ENCODE measurements at regions not wholly inside any gene's neighbourhood (a gene's known extent, or its start where the extent isn't known, plus 50 kb on each side); places are given as distances from the start of the nearest gene placed in this dataset.
"Not testable (repeated sequence)": the region's sequence is repeated elsewhere in the genome, so short reads cannot be mapped to it uniquely, and the experiment has no call there.

DNA sequence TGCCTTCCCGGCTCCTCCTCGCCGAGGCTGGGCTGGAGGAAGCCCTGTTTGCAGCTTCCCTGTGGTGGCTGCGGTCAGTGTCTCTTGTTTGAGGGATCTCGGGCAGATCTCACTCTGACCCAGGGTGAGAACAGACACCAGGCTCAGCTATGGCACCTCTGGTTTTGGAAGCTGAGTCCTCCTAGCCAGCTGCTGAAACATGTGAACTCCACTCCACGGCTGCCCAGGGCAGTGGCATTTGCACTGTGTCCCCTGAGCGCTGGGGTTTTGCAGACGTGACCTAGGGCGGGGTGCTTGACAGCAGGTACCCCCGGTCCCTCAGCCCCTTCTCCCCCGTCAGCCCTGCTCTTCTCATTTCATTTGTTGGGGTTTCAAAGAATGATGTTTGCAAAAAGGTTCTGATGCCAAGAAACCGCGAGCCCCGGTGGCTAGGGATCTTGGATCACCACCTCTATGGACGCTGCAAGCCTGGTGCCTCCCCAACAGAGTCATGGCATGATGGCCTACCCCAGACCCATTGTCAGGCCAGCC is 55.0 kb upstream of the DACT2 start:
- intact Hi-C loops (cut with DNase I), result no loop called here
- H3K27ac ChIP-seq (ENCODE audit: low read depth in 1 of 2, low read length in 2 of 2), result no peak overlapping the region
- H3K9me3 ChIP-seq (ENCODE audit: control insufficient read depth, low read length), result no peaks in the 10 kb centered on the region
- no peak for ATAC-seq (ENCODE audit: low FRiP score)
- no peaks in the 10 kb centered on the region for H3K4me1 ChIP-seq (ENCODE audit: control insufficient read depth in 1 of 2, insufficient read depth in 2 of 2, low read length in 2 of 2)
- WGBS, 2 donors, result 87 to 89% methylated on average over 15 of the region's 15 CpGs
- H3K4me3 ChIP-seq (ENCODE audit: low read length in 2 of 2), result no peak overlapping the region
- DNase-seq, result peak in 1 of 2 donors; percentile 55
- H3K27me3 ChIP-seq (ENCODE audit: control insufficient read depth in 1 of 2, insufficient read depth in 2 of 2, low read length in 1 of 2), result no peaks in the 10 kb centered on the region
- no peaks in the 10 kb centered on the region for H3K36me3 ChIP-seq (ENCODE audit: control insufficient read depth in 1 of 2, insufficient read depth in 2 of 2, low read length in 1 of 2)

DNA sequence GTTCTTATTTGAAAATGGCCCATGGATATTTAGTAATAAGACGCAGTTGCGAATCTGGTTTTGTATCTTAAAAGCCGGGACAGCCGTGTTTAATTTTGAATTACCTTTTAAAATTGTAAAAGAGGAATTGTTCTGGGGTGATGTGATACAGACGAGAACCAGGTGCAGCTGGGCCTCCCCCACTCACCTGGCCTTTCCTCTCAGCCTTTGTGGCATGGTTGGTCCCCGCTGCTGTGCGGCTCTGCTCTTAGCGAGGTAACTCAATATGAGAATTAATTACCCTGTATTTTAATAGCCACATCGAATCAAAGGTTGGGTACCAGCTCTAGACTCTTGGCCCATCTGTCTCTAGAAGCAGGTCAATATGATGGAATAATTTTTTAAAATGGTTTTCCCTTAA is 56.5 kb upstream of the DACT2 start:
- DNase-seq, result peak; percentile 9 to 49
- WGBS, 2 donors, result 94 to 96% methylated on average over 9 of the region's 9 CpGs

DNA sequence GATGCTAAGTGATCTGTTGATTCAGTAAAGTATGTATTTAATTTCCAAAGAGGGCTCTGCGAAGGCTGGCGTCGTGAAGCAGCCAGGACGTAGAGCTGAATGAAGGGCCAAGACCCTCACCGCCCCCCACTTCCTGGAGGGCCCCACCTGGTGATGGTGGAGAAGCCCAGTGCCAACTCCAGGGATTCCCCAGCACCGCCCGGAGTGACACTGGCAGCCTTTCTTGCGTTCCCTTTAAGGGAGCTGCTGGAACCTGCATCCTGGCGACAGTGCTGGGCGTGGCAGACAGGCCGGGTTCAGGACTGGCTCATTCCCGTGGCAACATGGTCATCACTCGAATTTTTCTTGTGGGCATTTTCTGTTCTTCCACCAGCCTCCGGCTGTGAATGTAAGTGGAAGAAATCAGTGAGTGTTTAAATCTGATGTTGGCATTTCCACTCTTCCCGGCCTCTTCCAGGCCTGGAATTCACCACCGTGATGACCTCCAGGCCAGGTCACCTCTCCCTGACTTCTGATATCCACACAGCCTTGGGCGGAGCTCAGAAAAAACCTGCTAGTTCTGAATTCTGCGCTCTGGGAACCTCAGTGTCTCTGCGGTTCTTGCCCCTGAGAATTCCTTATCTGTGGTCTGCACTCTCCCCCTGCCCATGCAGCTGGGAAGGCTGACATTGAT is 57.4 kb upstream of the DACT2 start:
- Histone ChIP-seq H3K27ac (ENCODE audit: low read depth in 1 of 2, low read length in 2 of 2) (no peak overlapping the region), H3K27me3 (ENCODE audit: control insufficient read depth in 1 of 2, insufficient read depth in 2 of 2, low read length in 1 of 2) (no peaks in the 10 kb centered on the region), H3K36me3 (ENCODE audit: control insufficient read depth in 1 of 2, insufficient read depth in 2 of 2, low read length in 1 of 2) (no peaks in the 10 kb centered on the region), H3K4me3 (ENCODE audit: low read length in 2 of 2) (no peak overlapping the region), H3K9me3 (ENCODE audit: control insufficient read depth, low read length) (no peaks in the 10 kb centered on the region), H3K4me1 (ENCODE audit: control insufficient read depth in 1 of 2, insufficient read depth in 2 of 2, low read length in 2 of 2) (no peaks in the 10 kb centered on the region)
- WGBS, 2 donors, result 83 to 86% methylated on average over 19 of the region's 19 CpGs
- intact Hi-C loops (cut with DNase I), result no loop called here
- peak; percentile 41 to 68 for DNase-seq
- ATAC-seq (ENCODE audit: low FRiP score), result no peak

More for the DNA sequence above, 56.5 kb upstream of the DACT2 start:
- H3K4me1 ChIP-seq (ENCODE audit: control insufficient read depth in 1 of 2, insufficient read depth in 2 of 2, low read length in 2 of 2), result no peaks in the 10 kb centered on the region
- H3K27ac ChIP-seq (ENCODE audit: low read depth in 1 of 2, low read length in 2 of 2), result no peak overlapping the region
- no peaks in the 10 kb centered on the region for H3K36me3 ChIP-seq (ENCODE audit: control insufficient read depth in 1 of 2, insufficient read depth in 2 of 2, low read length in 1 of 2)
- no peaks in the 10 kb centered on the region for H3K27me3 ChIP-seq (ENCODE audit: control insufficient read depth in 1 of 2, insufficient read depth in 2 of 2, low read length in 1 of 2)
- ATAC-seq (ENCODE audit: low FRiP score), result no peak
- no peak overlapping the region for H3K4me3 ChIP-seq (ENCODE audit: low read length in 2 of 2)
- intact Hi-C loops (cut with DNase I), result no loop called here
- H3K9me3 ChIP-seq (ENCODE audit: control insufficient read depth, low read length), result no peaks in the 10 kb centered on the region

DNA sequence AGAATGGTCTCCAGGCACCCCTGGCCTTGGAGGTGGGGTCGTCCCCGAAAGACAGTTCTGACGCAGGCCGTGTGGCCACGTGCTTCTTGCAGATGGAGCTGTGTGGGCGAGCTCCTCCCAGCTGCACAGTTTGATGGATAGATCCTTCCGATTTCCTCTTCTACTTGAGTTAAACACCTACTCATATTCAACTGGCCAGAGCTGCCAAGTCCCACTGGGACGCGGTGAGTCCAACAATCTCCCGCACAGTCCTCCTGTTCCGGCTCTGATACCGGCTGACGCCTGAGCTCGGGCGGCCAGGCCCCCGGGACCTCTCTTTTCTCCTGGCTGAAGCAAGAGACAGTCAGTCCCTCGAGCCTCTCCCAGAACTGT is 57.9 kb upstream of the DACT2 start:
- peak in 1 of 2 donors; percentile 81 for DNase-seq
- Histone ChIP-seq H3K27me3 (ENCODE audit: control insufficient read depth in 1 of 2, insufficient read depth in 2 of 2, low read length in 1 of 2) (no peaks in the 10 kb centered on the region), H3K9me3 (ENCODE audit: control insufficient read depth, low read length) (no peaks in the 10 kb centered on the region), H3K4me1 (ENCODE audit: control insufficient read depth in 1 of 2, insufficient read depth in 2 of 2, low read length in 2 of 2) (no peaks in the 10 kb centered on the region), H3K4me3 (ENCODE audit: low read length in 2 of 2) (no peak overlapping the region), H3K27ac (ENCODE audit: low read depth in 1 of 2, low read length in 2 of 2) (no peak overlapping the region), H3K36me3 (ENCODE audit: control insufficient read depth in 1 of 2, insufficient read depth in 2 of 2, low read length in 1 of 2) (no peaks in the 10 kb centered on the region)
- intact Hi-C loops (cut with DNase I), result no loop called here
- 22 to 25% methylated on average over 17 of the region's 17 CpGs for WGBS, 2 donors
- ATAC-seq (ENCODE audit: low FRiP score), result peak; percentile 47

DNA sequence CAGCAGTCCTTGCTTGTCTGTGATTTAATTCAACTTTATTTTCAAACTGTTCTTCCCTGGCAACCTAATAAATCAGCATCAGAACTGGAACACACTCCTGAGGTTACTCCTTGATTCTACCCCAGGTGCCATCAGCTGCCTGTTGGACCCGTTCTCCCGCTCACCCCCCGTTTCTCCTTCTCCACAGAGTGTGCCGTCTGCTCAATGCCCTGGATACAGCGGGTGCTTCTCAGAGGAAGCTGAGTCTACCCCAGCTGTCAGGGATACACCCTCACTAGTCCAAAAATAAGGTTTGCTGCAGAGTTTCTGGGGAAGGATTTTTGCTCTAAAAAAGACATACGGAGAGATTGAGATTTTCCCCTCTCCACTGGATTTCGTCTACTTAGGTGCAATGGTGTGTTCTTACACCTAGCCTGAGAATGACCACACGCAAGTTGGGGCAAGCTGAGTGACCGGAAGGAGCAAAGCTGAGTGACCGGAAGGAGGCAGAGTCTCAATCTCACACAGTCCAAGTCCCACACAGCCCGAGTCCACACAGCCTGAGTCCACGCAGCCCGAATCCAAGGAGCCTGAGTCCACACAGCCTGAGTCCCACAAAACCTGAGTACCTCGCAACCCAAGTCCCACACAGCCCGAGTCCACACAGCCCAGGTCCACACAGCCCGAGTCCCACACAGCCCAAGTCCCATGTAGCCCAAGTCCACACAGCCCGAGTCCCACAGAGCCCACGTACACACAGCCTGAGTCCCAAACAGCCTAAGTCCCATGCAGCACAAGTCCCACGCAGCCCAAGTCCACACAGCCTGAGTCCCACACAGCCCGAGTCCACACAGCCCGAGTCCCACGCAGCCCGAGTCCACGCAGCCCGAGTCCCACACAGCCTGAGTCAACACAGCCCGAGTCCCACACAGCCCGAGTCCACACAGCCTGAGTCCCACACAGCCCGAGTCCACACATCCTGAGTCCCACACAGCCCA is 58.6 kb upstream of the DACT2 start:
- H3K9me3 ChIP-seq (ENCODE audit: control insufficient read depth, low read length), result no peaks in the 10 kb centered on the region
- intact Hi-C loops (cut with DNase I), result no loop called here
- ATAC-seq (ENCODE audit: low FRiP score) (no peak), DNase-seq (peak in 1 of 2 donors; percentile 31)
- H3K36me3 ChIP-seq (ENCODE audit: control insufficient read depth in 1 of 2, insufficient read depth in 2 of 2, low read length in 1 of 2), result no peaks in the 10 kb centered on the region
- no peak overlapping the region for H3K27ac ChIP-seq (ENCODE audit: low read depth in 1 of 2, low read length in 2 of 2)
- 81 to 89% methylated on average over 28 of the region's 28 CpGs for WGBS, 2 donors
- H3K4me3 ChIP-seq (ENCODE audit: low read length in 2 of 2), result no peak overlapping the region
- no peaks in the 10 kb centered on the region for H3K27me3 ChIP-seq (ENCODE audit: control insufficient read depth in 1 of 2, insufficient read depth in 2 of 2, low read length in 1 of 2)
- no peaks in the 10 kb centered on the region for H3K4me1 ChIP-seq (ENCODE audit: control insufficient read depth in 1 of 2, insufficient read depth in 2 of 2, low read length in 2 of 2)

DNA sequence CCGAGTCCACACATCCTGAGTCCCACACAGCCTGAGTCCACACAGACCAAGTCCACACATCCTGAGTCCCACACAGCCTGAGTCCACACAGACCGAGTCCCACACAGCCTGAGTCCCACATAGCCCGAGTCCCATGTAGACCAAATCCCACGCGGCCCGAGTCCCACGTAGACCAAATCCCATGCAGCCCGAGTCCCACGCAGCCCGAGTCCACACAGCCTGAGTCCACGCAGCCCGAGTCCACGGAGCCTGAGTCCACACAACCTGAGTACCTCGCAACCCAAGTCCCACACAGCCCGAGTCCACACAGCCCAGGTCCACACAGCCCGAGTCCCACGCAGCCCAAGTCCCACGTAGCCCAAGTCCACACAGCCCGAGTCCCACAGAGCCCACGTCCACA is 60.0 kb upstream of the DACT2 start:
- ATAC-seq (ENCODE audit: low FRiP score); H3K36me3 ChIP-seq (ENCODE audit: control insufficient read depth in 1 of 2, insufficient read depth in 2 of 2, low read length in 1 of 2); H3K27me3 ChIP-seq (ENCODE audit: control insufficient read depth in 1 of 2, insufficient read depth in 2 of 2, low read length in 1 of 2); H3K4me1 ChIP-seq (ENCODE audit: control insufficient read depth in 1 of 2, insufficient read depth in 2 of 2, low read length in 2 of 2); H3K27ac ChIP-seq (ENCODE audit: low read depth in 1 of 2, low read length in 2 of 2); H3K4me3 ChIP-seq (ENCODE audit: low read length in 2 of 2); intact Hi-C loops (cut with DNase I); H3K9me3 ChIP-seq (ENCODE audit: control insufficient read depth, low read length): not testable (repeated sequence)
- WGBS, 2 donors, result 88 to 90% methylated on average over 18 to 20 of the region's 20 CpGs
- DNase-seq, result peak in 1 of 2 donors; percentile 44

DNA sequence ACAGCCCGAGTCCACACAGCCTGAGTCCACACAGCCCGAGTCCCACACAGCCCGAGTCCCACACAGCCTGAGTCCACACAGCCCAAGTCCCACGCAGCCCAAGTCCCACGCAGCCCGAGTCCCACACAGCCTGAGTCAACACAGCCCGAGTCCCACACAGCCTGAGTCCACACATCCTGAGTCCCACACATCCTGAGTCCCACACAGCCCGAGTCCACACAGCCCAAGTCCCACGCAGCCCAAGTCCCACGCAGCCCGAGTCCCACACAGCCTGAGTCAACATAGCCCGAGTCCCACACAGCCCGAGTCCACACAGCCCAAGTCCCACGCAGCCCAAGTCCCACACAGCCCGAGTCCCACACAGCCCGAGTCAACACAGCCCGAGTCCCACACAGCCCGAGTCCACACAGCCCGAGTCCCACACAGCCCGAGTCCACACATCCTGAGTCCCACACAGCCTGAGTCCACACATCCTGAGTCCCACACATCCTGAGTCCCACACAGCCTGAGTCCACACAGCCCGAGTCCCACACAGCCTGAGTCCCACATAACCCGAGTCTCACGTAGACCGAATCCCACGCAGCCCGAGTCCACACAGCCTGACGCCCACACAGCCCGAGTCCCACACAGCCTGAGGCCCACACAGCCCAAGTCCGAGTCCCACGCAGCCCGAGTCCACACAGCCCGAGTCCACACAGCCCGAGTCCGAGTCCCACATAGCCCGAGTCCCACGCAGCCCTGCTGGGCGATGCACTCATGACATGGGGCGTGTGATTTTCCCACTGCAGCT is 60.6 kb upstream of the SMOC2 start:
- ATAC-seq (ENCODE audit: low FRiP score); H3K4me3 ChIP-seq (ENCODE audit: low read length in 2 of 2); H3K36me3 ChIP-seq (ENCODE audit: control insufficient read depth in 1 of 2, insufficient read depth in 2 of 2, low read length in 1 of 2); H3K4me1 ChIP-seq (ENCODE audit: control insufficient read depth in 1 of 2, insufficient read depth in 2 of 2, low read length in 2 of 2); H3K9me3 ChIP-seq (ENCODE audit: control insufficient read depth, low read length); H3K27ac ChIP-seq (ENCODE audit: low read depth in 1 of 2, low read length in 2 of 2); H3K27me3 ChIP-seq (ENCODE audit: control insufficient read depth in 1 of 2, insufficient read depth in 2 of 2, low read length in 1 of 2): not testable (repeated sequence)
- intact Hi-C loops (cut with DNase I), result loop anchor here in 1 of 2 donors (5.0 kb wide), 1 partner anchor 162 kb away; no protein-coding TSS in a partner anchor
- 95 to 96% methylated on average over 37 to 38 of the region's 38 CpGs for WGBS, 2 donors
- DNase-seq, result peak in 1 of 2 donors; percentile 14

DNA sequence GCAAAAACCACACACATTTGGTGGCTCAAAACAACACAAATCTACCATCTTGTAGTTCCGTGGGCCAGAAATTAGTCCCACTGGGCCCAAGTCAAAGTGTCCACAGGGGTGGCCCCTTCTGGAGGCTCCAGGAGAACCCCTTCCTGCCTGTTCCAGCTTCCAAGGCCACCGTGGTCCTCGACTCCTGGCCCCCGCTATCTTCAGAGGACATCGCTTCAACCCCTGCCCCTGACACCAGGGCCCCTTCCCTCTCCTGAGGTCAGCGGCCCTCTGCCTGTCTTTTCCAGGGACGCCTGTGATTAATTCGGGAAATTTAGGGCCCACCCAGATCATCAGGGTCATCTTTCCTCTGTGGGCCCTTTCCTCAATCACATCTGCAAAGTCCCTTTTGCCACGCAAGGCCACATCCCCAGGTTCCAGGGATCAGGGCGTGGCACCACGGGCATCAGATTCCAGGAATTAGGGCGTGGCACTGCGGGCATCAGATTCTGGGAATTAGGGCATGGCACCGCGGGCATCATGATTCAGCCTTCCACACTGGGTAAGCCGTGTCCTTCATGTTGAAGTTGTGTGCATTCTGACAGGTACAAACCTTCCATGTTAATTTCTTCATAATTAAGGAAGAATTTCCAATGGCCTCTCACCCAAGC is 59.9 kb upstream of the SMOC2 start:
- H3K27me3 ChIP-seq (ENCODE audit: control insufficient read depth in 1 of 2, insufficient read depth in 2 of 2, low read length in 1 of 2), result no peaks in the 10 kb centered on the region
- H3K4me3 ChIP-seq (ENCODE audit: low read length in 2 of 2), result no peak overlapping the region
- intact Hi-C loops (cut with DNase I), result loop anchor here in 1 of 2 donors (5.0 kb wide), 1 partner anchor 161 kb away; no protein-coding TSS in a partner anchor
- no peaks in the 10 kb centered on the region for H3K36me3 ChIP-seq (ENCODE audit: control insufficient read depth in 1 of 2, insufficient read depth in 2 of 2, low read length in 1 of 2)
- WGBS, 2 donors, result 96 to 97% methylated on average over 16 of the region's 16 CpGs
- no peak for DNase-seq
- H3K9me3 ChIP-seq (ENCODE audit: control insufficient read depth, low read length), result no peaks in the 10 kb centered on the region
- no peak for ATAC-seq (ENCODE audit: low FRiP score)
- H3K4me1 ChIP-seq (ENCODE audit: control insufficient read depth in 1 of 2, insufficient read depth in 2 of 2, low read length in 2 of 2), result peaks cover 0 to 4% of the 10 kb centered on the region in 2 donors
- H3K27ac ChIP-seq (ENCODE audit: low read depth in 1 of 2, low read length in 2 of 2), result no peak overlapping the region

All from aorta (tissue), 5 donors.